Right lobe of liver (tissue), 6 donors: ENCODE measurements at regions not wholly inside any gene's neighbourhood (a gene's known extent, or its start where the extent isn't known, plus 50 kb on each side); places are given as distances from the start of the nearest gene placed in this dataset.
A peak's percentile ranks its signal among the peaks of the same experiment; 100 is the strongest.
"Not testable (repeated sequence)": the region's sequence is repeated elsewhere in the genome, so short reads cannot be mapped to it uniquely, and the experiment has no call there.

ENCODE experiments used
- ATAC-seq, 4 donors: fragments of 200-7000 bp; cut with Tn5 transposase; one replicate each; pipeline ENCODE4 v1.9.1; 2020; ENCODE audit warnings: mild to moderate bottlenecking in 4 of 4, moderate library complexity in 4 of 4
- DNase-seq, 3 donors: peaks; one replicate each; pipeline ENCODE4 v3.0.0-alpha.2; 2020
- H3K27ac ChIP-seq, 3 donors: fragments of 200-600 bp; one replicate each; pipeline ENCODE4 v1.8.0; 2022
- H3K27me3 ChIP-seq, 2 donors: fragments of 200-600 bp; one replicate each; pipeline ENCODE4 v1.8.0; 2022
- H3K36me3 ChIP-seq, 4 donors: fragments of 200-600 bp; sonication (generic) in 1 of 4; one replicate each; pipeline versions ENCODE4 v1.5.1 to v1.8.0; 2017 to 2022; ENCODE audit warnings: control low read depth in 1 of 4
- H3K4me1 ChIP-seq, 4 donors: fragments of 200-600 bp; sonication (generic) in 1 of 4; one replicate each; pipeline versions ENCODE4 v1.5.1 to v1.8.0; 2017 to 2022; ENCODE audit warnings: control low read depth in 1 of 4
- H3K4me3 ChIP-seq, 3 donors: fragments of 200-600 bp; one replicate each; pipeline ENCODE4 v1.8.0; 2022
- H3K9me3 ChIP-seq, 4 donors: fragments of 200-600 bp; sonication (generic) in 1 of 4; one replicate each; pipeline versions ENCODE4 v1.5.1 to v1.8.0; 2017 to 2022; ENCODE audit warnings: control low read depth in 1 of 4
- POLR2A ChIP-seq: fragments of 450-650 bp; IDR thresholded peaks from one replicate; pipeline ENCODE4 v1.6.1; 2017; ENCODE audit warnings: antibody characterized with exemption, mild to moderate bottlenecking
- WGBS: methylation state at CpG from one replicate; pipeline ENCODE4 v1.1.6; 2018; ENCODE audit warnings: low coverage, low lambda C conversion rate; ENCODE audit not compliant: insufficient coverage; ENCODE audit errors: missing lambda C conversion rate; 5-methylcytosine and 5-hydroxymethylcytosine counted together
- intact Hi-C, 2 donors: fragments of 100-400 bp; cut with DNase I; formaldehyde crosslinking; loops; one replicate each; pipeline versions ENCODE4 v1.11.2 to v1.14.1; 2022
- TF ChIP-seq, protein P1 (sequence below), 4 donors: fragments of 200-600 bp in 3 of 4; fragments of 450-650 bp in 1 of 4; IDR thresholded peaks; one replicate each; pipeline versions ENCODE4 v1.5.1 to v1.8.0; 2016 to 2022; ENCODE audit warnings: antibody characterized with exemption in 4 of 4, mild to moderate bottlenecking in 2 of 4
- donor health status: DM: no; HTN: yes; CAD: no.
- donor health status: DM: no; HTN: no; CAD: no.
- donor health status: DM: no; HTN: no; CAD: no.
- donor health status: DM: no; HTN: yes; CAD: no.
- donor health status: DM: no; HTN: yes; CAD: no.

DNA sequence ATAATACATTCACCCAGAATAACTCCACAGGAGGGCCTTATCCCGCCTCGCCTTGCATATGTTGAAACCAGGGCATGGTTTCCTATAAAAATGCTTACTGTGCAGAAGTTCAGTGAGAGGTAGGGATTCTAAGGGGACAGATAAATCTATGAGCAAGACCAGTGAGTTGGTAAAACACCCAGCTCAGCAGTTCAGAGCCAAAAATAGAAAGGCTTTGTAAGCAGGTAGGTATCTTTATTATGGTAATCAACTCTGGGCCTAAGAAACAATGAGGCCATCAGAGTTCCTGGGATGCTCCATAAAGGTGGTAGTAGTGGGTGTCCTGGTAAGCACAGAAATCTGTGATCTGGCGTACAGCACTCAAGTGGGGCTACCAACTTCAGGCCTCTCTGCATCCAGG lies 549.4 kb upstream of the CDH5 start:
- Histone ChIP-seq H3K36me3 (no peaks in the 10 kb centered on the region), H3K9me3 (no peaks in the 10 kb centered on the region), H3K4me1 (no peaks in the 10 kb centered on the region), H3K27ac (no peak overlapping the region), H3K4me3 (no peak overlapping the region), H3K27me3 (no peaks in the 10 kb centered on the region)
- no peak for DNase-seq
- intact Hi-C loops: no loop called here
- TF ChIP-seq, protein P1, sequence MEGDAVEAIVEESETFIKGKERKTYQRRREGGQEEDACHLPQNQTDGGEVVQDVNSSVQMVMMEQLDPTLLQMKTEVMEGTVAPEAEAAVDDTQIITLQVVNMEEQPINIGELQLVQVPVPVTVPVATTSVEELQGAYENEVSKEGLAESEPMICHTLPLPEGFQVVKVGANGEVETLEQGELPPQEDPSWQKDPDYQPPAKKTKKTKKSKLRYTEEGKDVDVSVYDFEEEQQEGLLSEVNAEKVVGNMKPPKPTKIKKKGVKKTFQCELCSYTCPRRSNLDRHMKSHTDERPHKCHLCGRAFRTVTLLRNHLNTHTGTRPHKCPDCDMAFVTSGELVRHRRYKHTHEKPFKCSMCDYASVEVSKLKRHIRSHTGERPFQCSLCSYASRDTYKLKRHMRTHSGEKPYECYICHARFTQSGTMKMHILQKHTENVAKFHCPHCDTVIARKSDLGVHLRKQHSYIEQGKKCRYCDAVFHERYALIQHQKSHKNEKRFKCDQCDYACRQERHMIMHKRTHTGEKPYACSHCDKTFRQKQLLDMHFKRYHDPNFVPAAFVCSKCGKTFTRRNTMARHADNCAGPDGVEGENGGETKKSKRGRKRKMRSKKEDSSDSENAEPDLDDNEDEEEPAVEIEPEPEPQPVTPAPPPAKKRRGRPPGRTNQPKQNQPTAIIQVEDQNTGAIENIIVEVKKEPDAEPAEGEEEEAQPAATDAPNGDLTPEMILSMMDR (IDR thresholded peaks at IDR 0.05): no peak
- no peak for TF ChIP-seq POLR2A
- WGBS: 79% methylated on average over 2 of the region's 3 CpGs
- ATAC-seq: no peak

DNA sequence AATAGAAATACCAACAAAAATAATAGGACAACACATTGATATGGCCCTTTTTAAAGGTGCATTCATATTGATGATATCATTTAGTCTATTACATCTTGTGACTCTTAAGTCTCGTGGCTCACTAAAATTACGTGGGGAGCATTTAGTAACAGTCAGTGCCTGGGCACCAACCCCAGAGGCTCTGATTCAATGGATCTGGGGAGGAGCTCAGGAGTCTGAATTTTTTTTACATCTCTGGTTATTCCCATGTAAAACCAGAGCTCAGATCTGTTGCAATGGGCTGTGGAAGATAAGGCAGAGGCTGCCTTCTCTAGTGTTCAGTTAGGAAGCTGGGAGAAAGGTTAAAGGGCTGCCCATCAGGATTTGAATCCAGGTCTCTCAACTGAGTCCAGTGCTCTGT lies 549.9 kb upstream of the CDH5 start:
- Histone ChIP-seq H3K4me1 (no peaks in the 10 kb centered on the region), H3K27me3 (no peaks in the 10 kb centered on the region), H3K27ac (no peak overlapping the region), H3K36me3 (no peaks in the 10 kb centered on the region), H3K4me3 (no peak overlapping the region), H3K9me3 (no peaks in the 10 kb centered on the region)
- WGBS: 60% methylated on average over 2 of the region's 2 CpGs
- DNase-seq: no peak
- intact Hi-C loops: no loop called here
- TF ChIP-seq, protein P1 (IDR thresholded peaks at IDR 0.05): no peak
- TF ChIP-seq POLR2A: no peak
- no peak for ATAC-seq

DNA sequence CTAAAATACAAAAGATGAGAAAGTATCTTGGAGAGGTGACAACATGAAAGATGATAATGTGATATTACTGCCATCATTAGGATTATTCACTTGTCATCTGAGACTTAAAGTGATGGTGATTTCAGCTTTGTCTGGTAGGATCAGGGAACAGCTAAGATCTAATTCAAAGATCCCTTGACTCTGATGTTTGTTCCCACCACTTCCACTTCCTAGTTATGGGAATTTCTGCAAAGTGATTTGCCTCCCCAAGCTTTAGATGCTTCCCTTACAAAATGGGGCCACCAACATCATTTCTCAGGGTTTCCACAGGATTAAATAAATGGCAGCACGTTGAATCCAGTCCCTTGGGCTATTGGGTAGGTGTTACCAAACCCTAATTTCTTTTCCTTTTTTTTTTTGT lies 550.8 kb upstream of the CDH5 start:
- intact Hi-C loops: no loop called here
- Histone ChIP-seq H3K27me3 (no peaks in the 10 kb centered on the region), H3K27ac (no peak overlapping the region), H3K36me3 (no peaks in the 10 kb centered on the region), H3K9me3 (no peaks in the 10 kb centered on the region), H3K4me1 (no peaks in the 10 kb centered on the region), H3K4me3 (no peak overlapping the region)
- 18% methylated on average over 1 of the region's 1 CpG for WGBS
- ATAC-seq (no peak), DNase-seq (no peak)
- TF ChIP-seq POLR2A: no peak
- TF ChIP-seq, protein P1 (IDR thresholded peaks at IDR 0.05): no peak

DNA sequence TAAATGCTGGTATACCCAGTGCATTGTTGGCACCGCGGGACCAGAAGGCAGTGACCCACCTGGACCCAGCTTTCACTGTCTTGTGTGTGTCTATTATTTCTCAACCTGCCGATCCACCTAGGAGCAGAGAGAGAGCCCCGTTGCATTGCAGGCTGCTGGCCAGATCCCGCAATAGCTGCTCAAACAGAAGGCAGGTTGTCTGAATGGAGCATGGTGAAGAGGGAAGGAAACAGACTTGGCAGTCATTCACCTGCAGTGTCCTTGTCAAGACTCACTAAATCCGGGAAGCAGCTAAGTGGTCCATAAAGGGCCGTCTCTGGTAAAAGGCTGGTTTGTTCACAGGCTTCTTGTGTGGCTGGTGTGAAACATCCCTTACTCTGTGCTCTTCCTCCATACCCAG lies 552.6 kb upstream of the CDH5 start:
- intact Hi-C loops, H3K9me3 ChIP-seq, H3K4me1 ChIP-seq, H3K27me3 ChIP-seq, ATAC-seq, H3K4me3 ChIP-seq, H3K36me3 ChIP-seq, DNase-seq, H3K27ac ChIP-seq: not testable (repeated sequence)
- WGBS: 61% methylated on average over 7 of the region's 7 CpGs

DNA sequence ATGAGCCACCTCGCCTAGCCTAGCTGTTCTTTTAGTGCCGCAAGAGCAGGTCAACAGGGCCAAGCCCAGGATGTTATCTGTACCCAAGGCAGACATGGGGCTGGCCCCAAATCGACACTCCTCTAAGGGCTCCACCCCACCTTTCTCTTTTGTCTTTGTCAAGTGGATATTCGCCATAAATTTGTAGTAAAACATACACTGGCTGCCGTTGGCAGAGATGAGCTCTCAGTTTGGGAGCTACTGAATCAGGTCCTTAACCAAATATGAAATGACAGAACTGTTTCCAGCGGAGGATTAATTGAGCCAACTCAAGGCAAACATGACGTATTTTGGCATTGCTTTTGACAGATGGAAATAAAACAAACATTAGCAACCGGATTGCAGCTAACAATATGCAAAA lies 556.9 kb upstream of the CDH5 start:
- DNase-seq (peak in 1 of 3 donors; percentile 45), ATAC-seq (peak; percentile 34 to 74 (median 58))
- Histone ChIP-seq H3K4me1 (peaks cover 0 to 4% (median 0%) of the 10 kb centered on the region in 4 donors), H3K4me3 (no peak overlapping the region), H3K27ac (no peak overlapping the region), H3K27me3 (no peaks in the 10 kb centered on the region), H3K36me3 (no peaks in the 10 kb centered on the region), H3K9me3 (no peaks in the 10 kb centered on the region)
- intact Hi-C loops: no loop called here
- WGBS: 12% methylated on average over 6 of the region's 8 CpGs
- TF ChIP-seq, protein P1 (IDR thresholded peaks at IDR 0.05): no peak
- TF ChIP-seq POLR2A: no peak
